ENCODE measurements at regions not wholly inside any gene's neighbourhood (a gene's known extent, or its start where the extent isn't known, plus 50 kb on each side); places are given as distances from the start of the nearest gene placed in this dataset.
"Not testable (repeated sequence)": the region's sequence is repeated elsewhere in the genome, so short reads cannot be mapped to it uniquely, and the experiment has no call there.

- DNase-seq: no peak
Measured at GRCh38 chr10:108633046-108633445, 1290.3 kb downstream of the XPNPEP1 start.

- no peak for DNase-seq
Measured at GRCh38 chr10:108632144-108632543, 1291.2 kb downstream of the XPNPEP1 start.

- no peak for DNase-seq
Measured at GRCh38 chr10:108631332-108631731, 1292.0 kb downstream of the XPNPEP1 start.

GRCh38 chr10:108629834-108630233, 1293.5 kb downstream of the XPNPEP1 start:
- DNase-seq: no peak

GRCh38 chr10:108624052-108624451, 1299.3 kb downstream of the XPNPEP1 start:
- no peak for DNase-seq

- no peak for DNase-seq
Measured at GRCh38 chr10:108620821-108621534, 1302.3 kb downstream of the XPNPEP1 start.

- no peak for DNase-seq
Measured at GRCh38 chr10:108616559-108617285, 1306.6 kb downstream of the XPNPEP1 start.

GRCh38 chr10:108615576-108616320, 1307.6 kb downstream of the XPNPEP1 start:
- DNase-seq: no peak

- DNase-seq: no peak
Measured at GRCh38 chr10:108612485-108612884, 1310.8 kb downstream of the XPNPEP1 start.

- DNase-seq: no peak
Measured at GRCh38 chr10:108608860-108609259, 1314.5 kb downstream of the XPNPEP1 start.

- no peak for DNase-seq
Measured at GRCh38 chr10:108601851-108602250, 1321.5 kb downstream of the XPNPEP1 start.

- DNase-seq: not testable (repeated sequence)
Measured at GRCh38 chr10:108600511-108600910, 1322.8 kb downstream of the XPNPEP1 start.

- not testable (repeated sequence) for DNase-seq
Measured at GRCh38 chr10:108599317-108599716, 1324.0 kb downstream of the XPNPEP1 start.

- no peak for DNase-seq
Measured at GRCh38 chr10:108598831-108599230, 1324.5 kb downstream of the XPNPEP1 start.

- DNase-seq: no peak
Measured at GRCh38 chr10:108598320-108598695, 1325.0 kb downstream of the XPNPEP1 start.

GRCh38 chr10:108597657-108598319, 1325.5 kb downstream of the XPNPEP1 start:
- DNase-seq: no peak

GRCh38 chr10:108597031-108597430, 1326.3 kb downstream of the XPNPEP1 start:
- no peak for DNase-seq

- no peak for DNase-seq
Measured at GRCh38 chr10:108592956-108593355, 1330.4 kb downstream of the XPNPEP1 start.

- DNase-seq: no peak
Measured at GRCh38 chr10:108591417-108591816, 1331.9 kb downstream of the XPNPEP1 start.

GRCh38 chr10:108586424-108586823, 1336.9 kb downstream of the XPNPEP1 start:
- no peak for DNase-seq

GRCh38 chr10:108583877-108584276, 1339.4 kb downstream of the XPNPEP1 start:
- peak; percentile 15 for DNase-seq

- no peak for DNase-seq
Measured at GRCh38 chr10:108582888-108583287, 1340.4 kb downstream of the XPNPEP1 start.

- DNase-seq: peak; percentile 59
Measured at GRCh38 chr10:108582387-108582786, 1340.9 kb downstream of the XPNPEP1 start.

Data from hematopoietic multipotent progenitor cell treated with erythropoietin and hydrocortisone succinate and interleukin-3 and kit ligand, for 6 days (in vitro differentiated cells).